Osteoblast (primary cell): ENCODE measurements at regions not wholly inside any gene's neighbourhood (a gene's known extent, or its start where the extent isn't known, plus 50 kb on each side); places are given as distances from the start of the nearest gene placed in this dataset.

Source experiments
- DNase-seq: peaks from one replicate; pipeline ENCODE4 v3.0.0; 2011; ENCODE audit warnings: low spot score, mixed read lengths; ENCODE audit not compliant: insufficient read length; ENCODE audit errors: missing footprints
- H2AFZ ChIP-seq: 2 replicates; pipeline ENCODE4 v1.6.0; 2011; ENCODE audit warnings: mild to moderate bottlenecking, low read length
- H3K27ac ChIP-seq: 2 replicates; pipeline ENCODE4 v1.5.1; 2011; ENCODE audit warnings: mild to moderate bottlenecking, low read depth, low read length, moderate library complexity
- H3K27me3 ChIP-seq: 2 replicates; pipeline ENCODE4 v1.6.0; 2012; ENCODE audit warnings: mild to moderate bottlenecking, control low read depth, inconsistent platforms, low read length, moderate library complexity; ENCODE audit not compliant: insufficient read depth
- H3K36me3 ChIP-seq: 2 replicates; pipeline ENCODE4 v1.5.1; 2011; ENCODE audit warnings: mild to moderate bottlenecking, low read length, control low read depth, moderate library complexity; ENCODE audit not compliant: insufficient read depth
- H3K4me1 ChIP-seq: 2 replicates; pipeline ENCODE4 v1.5.1; 2011; ENCODE audit warnings: mild to moderate bottlenecking, low read length, control low read depth, moderate library complexity; ENCODE audit not compliant: insufficient read depth
- H3K4me2 ChIP-seq: 2 replicates; pipeline ENCODE4 v1.6.0; 2011; ENCODE audit warnings: mild to moderate bottlenecking, low read length; ENCODE audit not compliant: insufficient read depth
- H3K4me3 ChIP-seq: fragments of 200-600 bp; sonication (generic); 3 replicates; pipeline ENCODE4 v1.5.1; 2012; ENCODE audit warnings: mild to moderate bottlenecking, low read length, inconsistent platforms; ENCODE audit not compliant: insufficient read depth
- H3K79me2 ChIP-seq: 2 replicates; pipeline ENCODE4 v1.6.0; 2012; ENCODE audit warnings: mild to moderate bottlenecking, low read length, control low read depth, inconsistent platforms; ENCODE audit not compliant: insufficient read depth
- H3K9me3 ChIP-seq: 2 replicates; pipeline ENCODE4 v1.5.1; 2011; ENCODE audit warnings: low read depth, low read length, control low read depth
- H4K20me1 ChIP-seq: 2 replicates; pipeline ENCODE4 v1.6.0; 2012; ENCODE audit warnings: mild to moderate bottlenecking, low read length, control low read depth; ENCODE audit not compliant: insufficient read depth
- TF ChIP-seq, protein P1 (sequence below): IDR thresholded peaks from 2 replicates; pipeline ENCODE4 v1.5.1; 2011; ENCODE audit warnings: mild to moderate bottlenecking, low read depth, low read length, moderate library complexity; ENCODE audit errors: extremely low read depth

- H3K27ac ChIP-seq = no peak overlapping the region
- no peak overlapping the region for H3K4me3 ChIP-seq
- H3K4me2 ChIP-seq = no peak overlapping the region
- no peaks in the 10 kb centered on the region for H3K36me3 ChIP-seq
- no peaks in the 10 kb centered on the region for H3K9me3 ChIP-seq
- H3K27me3 ChIP-seq = no peaks in the 10 kb centered on the region
- H3K4me1 ChIP-seq = no peaks in the 10 kb centered on the region
- DNase-seq = no peak
- H2AFZ ChIP-seq = no peak overlapping the region
- no peaks in the 10 kb centered on the region for H4K20me1 ChIP-seq
- no peaks in the 10 kb centered on the region for H3K79me2 ChIP-seq
- TF ChIP-seq, protein P1, sequence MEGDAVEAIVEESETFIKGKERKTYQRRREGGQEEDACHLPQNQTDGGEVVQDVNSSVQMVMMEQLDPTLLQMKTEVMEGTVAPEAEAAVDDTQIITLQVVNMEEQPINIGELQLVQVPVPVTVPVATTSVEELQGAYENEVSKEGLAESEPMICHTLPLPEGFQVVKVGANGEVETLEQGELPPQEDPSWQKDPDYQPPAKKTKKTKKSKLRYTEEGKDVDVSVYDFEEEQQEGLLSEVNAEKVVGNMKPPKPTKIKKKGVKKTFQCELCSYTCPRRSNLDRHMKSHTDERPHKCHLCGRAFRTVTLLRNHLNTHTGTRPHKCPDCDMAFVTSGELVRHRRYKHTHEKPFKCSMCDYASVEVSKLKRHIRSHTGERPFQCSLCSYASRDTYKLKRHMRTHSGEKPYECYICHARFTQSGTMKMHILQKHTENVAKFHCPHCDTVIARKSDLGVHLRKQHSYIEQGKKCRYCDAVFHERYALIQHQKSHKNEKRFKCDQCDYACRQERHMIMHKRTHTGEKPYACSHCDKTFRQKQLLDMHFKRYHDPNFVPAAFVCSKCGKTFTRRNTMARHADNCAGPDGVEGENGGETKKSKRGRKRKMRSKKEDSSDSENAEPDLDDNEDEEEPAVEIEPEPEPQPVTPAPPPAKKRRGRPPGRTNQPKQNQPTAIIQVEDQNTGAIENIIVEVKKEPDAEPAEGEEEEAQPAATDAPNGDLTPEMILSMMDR = no peak
Observed at GRCh38 chr9:79371301-79371700, 200.5 kb upstream of the TLE4 start.

GRCh38 chr9:79371948-79372555 is 199.7 kb upstream of the TLE4 start:
- H2AFZ ChIP-seq = no peak overlapping the region
- H3K27ac ChIP-seq = no peak overlapping the region
- TF ChIP-seq, protein P1 = no peak
- no peaks in the 10 kb centered on the region for H3K4me1 ChIP-seq
- H4K20me1 ChIP-seq = no peaks in the 10 kb centered on the region
- no peak overlapping the region for H3K4me2 ChIP-seq
- no peaks in the 10 kb centered on the region for H3K27me3 ChIP-seq
- no peaks in the 10 kb centered on the region for H3K79me2 ChIP-seq
- H3K36me3 ChIP-seq = no peaks in the 10 kb centered on the region
- no peak overlapping the region for H3K4me3 ChIP-seq
- DNase-seq = no peak
- no peaks in the 10 kb centered on the region for H3K9me3 ChIP-seq

DNA sequence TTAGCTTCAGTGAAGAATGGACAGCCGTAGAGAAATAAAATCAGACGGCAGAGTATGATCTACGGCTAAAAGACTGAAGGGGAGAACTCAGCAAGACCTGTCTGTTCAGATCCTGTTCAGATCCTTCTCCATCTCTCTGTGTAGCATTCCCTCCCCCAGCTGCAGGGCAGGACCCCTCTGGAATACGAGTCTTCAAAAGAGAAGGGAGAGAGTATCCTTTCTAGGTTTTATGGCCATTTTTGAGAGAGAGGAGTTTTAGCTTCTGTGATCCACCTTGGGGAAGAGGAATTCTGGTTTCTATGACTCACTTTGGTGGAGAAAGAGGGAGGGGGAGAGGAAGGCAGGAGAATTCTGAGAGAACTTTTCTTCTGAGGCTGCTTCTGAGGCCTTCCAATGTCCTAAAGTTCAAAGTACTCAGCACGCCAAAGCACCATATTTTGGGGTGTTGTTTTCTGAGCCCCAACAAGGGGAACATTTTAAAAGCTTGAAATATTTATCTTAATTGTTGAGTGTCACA is 194.4 kb upstream of the TLE4 start:
- no peaks in the 10 kb centered on the region for H3K36me3 ChIP-seq
- H4K20me1 ChIP-seq = no peaks in the 10 kb centered on the region
- H3K79me2 ChIP-seq = no peaks in the 10 kb centered on the region
- H3K4me1 ChIP-seq = no peaks in the 10 kb centered on the region
- H3K27me3 ChIP-seq = no peaks in the 10 kb centered on the region
- H3K9me3 ChIP-seq = peaks cover 2% of the 10 kb centered on the region
- H3K27ac ChIP-seq = no peak overlapping the region
- H2AFZ ChIP-seq = no peak overlapping the region
- TF ChIP-seq, protein P1 = no peak
- no peak for DNase-seq
- H3K4me2 ChIP-seq = no peak overlapping the region
- H3K4me3 ChIP-seq = no peak overlapping the region

DNA sequence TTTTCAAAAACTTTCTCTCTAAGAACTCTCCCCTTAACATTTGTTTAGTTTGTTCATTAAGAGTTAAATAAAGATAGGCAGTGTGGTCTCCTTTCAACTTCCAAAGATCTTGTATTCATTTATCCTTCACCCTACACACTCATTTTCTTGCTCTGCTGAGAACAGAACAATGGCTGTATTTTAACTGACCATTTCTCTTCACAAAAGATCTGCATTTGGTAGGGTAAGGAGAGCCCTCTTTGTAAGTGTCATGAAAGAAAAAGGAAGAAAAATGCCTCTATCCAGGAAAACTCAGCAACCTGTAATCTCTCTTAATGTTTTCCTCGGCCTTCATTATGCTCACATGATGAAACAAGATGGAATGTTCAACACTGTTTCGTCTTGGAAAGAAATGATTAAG is 193.7 kb upstream of the TLE4 start:
- no peak for DNase-seq
- no peaks in the 10 kb centered on the region for H3K79me2 ChIP-seq
- H3K27ac ChIP-seq = no peak overlapping the region
- H3K4me2 ChIP-seq = no peak overlapping the region
- H4K20me1 ChIP-seq = no peaks in the 10 kb centered on the region
- no peaks in the 10 kb centered on the region for H3K36me3 ChIP-seq
- no peak overlapping the region for H2AFZ ChIP-seq
- no peak overlapping the region for H3K4me3 ChIP-seq
- TF ChIP-seq, protein P1 = no peak
- H3K9me3 ChIP-seq = peaks cover 2% of the 10 kb centered on the region
- H3K27me3 ChIP-seq = no peaks in the 10 kb centered on the region
- no peaks in the 10 kb centered on the region for H3K4me1 ChIP-seq
